Neural progenitor cell (in vitro differentiated cells): ENCODE measurements at regions not wholly inside any gene's neighbourhood (a gene's known extent, or its start where the extent isn't known, plus 50 kb on each side); places are given as distances from the start of the nearest gene placed in this dataset.

Experiments used
- EZH2phosphoT487 ChIP-seq: fragments of 200-600 bp; sonication (generic); IDR thresholded peaks from 2 replicates; pipeline ENCODE4 v1.6.1; 2017; ENCODE audit warnings: antibody characterized with exemption
- TF ChIP-seq, protein P1 (sequence below): fragments of 200-600 bp; sonication (generic); IDR thresholded peaks from 2 replicates; pipeline ENCODE4 v1.5.1; 2017; ENCODE audit warnings: antibody characterized with exemption, mild to moderate bottlenecking

DNA sequence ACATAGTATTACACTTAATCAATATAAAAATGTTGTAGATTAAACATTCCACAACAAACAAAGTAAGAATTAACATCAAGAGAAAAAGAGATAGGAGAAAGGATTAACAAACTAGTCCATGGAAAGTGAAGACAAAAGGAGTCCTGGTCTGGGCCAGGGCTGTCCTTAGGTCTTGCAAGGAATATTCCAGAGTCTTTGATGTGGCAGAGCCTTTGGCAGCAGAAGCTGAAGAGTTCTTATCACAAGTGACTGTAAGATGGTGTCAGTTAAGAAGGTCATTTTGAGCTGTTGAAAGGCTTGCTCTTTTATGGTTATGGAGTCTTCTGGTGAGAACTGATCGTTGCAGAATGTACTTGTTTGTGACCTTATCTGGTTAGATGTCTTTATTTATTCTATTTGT lies 127.7 kb upstream of the LRRTM4 start:
- TF ChIP-seq, protein P1, sequence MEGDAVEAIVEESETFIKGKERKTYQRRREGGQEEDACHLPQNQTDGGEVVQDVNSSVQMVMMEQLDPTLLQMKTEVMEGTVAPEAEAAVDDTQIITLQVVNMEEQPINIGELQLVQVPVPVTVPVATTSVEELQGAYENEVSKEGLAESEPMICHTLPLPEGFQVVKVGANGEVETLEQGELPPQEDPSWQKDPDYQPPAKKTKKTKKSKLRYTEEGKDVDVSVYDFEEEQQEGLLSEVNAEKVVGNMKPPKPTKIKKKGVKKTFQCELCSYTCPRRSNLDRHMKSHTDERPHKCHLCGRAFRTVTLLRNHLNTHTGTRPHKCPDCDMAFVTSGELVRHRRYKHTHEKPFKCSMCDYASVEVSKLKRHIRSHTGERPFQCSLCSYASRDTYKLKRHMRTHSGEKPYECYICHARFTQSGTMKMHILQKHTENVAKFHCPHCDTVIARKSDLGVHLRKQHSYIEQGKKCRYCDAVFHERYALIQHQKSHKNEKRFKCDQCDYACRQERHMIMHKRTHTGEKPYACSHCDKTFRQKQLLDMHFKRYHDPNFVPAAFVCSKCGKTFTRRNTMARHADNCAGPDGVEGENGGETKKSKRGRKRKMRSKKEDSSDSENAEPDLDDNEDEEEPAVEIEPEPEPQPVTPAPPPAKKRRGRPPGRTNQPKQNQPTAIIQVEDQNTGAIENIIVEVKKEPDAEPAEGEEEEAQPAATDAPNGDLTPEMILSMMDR, result no peak
- no peak for TF ChIP-seq EZH2phosphoT487
